Stomach (tissue), 4 donors: ENCODE measurements at regions not wholly inside any gene's neighbourhood (a gene's known extent, or its start where the extent isn't known, plus 50 kb on each side); places are given as distances from the start of the nearest gene placed in this dataset.

ENCODE experiments used
- POLR2A ChIP-seq, 4 donors: fragments of 450-650 bp; IDR thresholded peaks; one replicate each; pipeline ENCODE4 v1.6.1; 2016; ENCODE audit warnings: antibody characterized with exemption in 4 of 4, control low read depth in 2 of 4, mild to moderate bottlenecking in 1 of 4, moderate library complexity in 1 of 4
- POLR2AphosphoS5 ChIP-seq, 3 donors: sonication (generic); formaldehyde crosslinking; IDR thresholded peaks; one replicate each; pipeline ENCODE4 v1.6.1; 2016; ENCODE audit warnings: antibody characterized with exemption in 3 of 3
- TF ChIP-seq, protein P1 (sequence below), 7 experiments: fragments of 450-650 bp in 4 of 7; fragments of 200-600 bp in 3 of 7; sonication (generic) in 3 of 7; IDR thresholded peaks; one replicate each; pipeline ENCODE4 v1.5.1; 2016 to 2019; ENCODE audit warnings: antibody characterized with exemption in 7 of 7, control low read depth in 2 of 7, mild to moderate bottlenecking in 1 of 7

DNA sequence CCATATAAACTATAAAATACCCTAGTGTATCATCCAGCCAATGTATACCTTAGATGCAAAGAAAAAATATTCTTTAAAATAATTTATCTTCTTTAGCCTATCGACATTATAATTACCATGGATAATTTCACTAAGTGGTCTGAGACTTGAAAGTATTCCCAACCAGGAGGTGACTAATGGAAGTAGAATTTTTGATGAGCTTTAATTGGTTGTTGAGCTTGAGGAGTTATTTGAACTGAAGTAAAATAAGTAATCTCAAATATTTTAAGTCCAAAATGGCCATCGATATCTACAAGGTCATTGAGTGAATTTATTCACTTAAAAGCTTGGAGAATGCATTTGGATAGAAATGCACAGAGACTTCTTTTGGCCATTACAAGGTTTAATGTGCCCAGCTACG is 436.2 kb downstream of the TLL1 start:
- TF ChIP-seq, protein P1, sequence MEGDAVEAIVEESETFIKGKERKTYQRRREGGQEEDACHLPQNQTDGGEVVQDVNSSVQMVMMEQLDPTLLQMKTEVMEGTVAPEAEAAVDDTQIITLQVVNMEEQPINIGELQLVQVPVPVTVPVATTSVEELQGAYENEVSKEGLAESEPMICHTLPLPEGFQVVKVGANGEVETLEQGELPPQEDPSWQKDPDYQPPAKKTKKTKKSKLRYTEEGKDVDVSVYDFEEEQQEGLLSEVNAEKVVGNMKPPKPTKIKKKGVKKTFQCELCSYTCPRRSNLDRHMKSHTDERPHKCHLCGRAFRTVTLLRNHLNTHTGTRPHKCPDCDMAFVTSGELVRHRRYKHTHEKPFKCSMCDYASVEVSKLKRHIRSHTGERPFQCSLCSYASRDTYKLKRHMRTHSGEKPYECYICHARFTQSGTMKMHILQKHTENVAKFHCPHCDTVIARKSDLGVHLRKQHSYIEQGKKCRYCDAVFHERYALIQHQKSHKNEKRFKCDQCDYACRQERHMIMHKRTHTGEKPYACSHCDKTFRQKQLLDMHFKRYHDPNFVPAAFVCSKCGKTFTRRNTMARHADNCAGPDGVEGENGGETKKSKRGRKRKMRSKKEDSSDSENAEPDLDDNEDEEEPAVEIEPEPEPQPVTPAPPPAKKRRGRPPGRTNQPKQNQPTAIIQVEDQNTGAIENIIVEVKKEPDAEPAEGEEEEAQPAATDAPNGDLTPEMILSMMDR (IDR thresholded peaks at IDR 0.05), result no peak
- TF ChIP-seq POLR2AphosphoS5 (IDR thresholded peaks at IDR 0.05), result no peak
- no peak for TF ChIP-seq POLR2A (IDR thresholded peaks at IDR 0.05)
